ENCODE measurements at regions not wholly inside any gene's neighbourhood (a gene's known extent, or its start where the extent isn't known, plus 50 kb on each side); places are given as distances from the start of the nearest gene placed in this dataset.

DNA sequence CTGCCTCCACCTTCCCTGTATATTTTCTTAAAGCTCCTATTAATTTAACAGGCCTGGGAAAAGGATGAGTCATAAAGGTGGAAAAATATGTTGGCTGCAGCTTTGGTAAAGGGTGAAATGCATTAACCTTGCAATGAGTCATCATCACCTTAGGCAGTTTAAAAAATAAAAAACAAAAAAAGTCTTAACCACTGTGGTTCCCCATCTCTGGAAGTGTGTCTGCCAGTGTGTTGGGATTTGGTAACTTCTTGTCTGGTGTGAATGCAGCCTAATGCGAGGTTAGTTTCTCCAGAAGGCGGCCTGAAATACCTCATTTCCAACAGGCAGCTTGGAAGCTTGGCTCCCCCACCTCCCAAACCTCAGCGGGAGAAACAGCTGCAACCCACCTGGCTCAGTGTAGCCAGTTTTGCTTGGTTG, 265.3 kb upstream of the GAS1 start:
- Histone ChIP-seq H3K4me1 (peaks cover 0 to 14% (median 0%) of the 10 kb centered on the region in 3 donors), H3K27me3 (no peaks in the 10 kb centered on the region), H3K36me3 (no peaks in the 10 kb centered on the region), H3K27ac (no peak overlapping the region), H3K4me3 (no peak overlapping the region), H3K9me3 (no peaks in the 10 kb centered on the region)
- intact Hi-C loops (cut with DNase I): no loop called here
- TF ChIP-seq POLR2A (IDR thresholded peaks at IDR 0.05): no peak
- TF ChIP-seq, protein P1, sequence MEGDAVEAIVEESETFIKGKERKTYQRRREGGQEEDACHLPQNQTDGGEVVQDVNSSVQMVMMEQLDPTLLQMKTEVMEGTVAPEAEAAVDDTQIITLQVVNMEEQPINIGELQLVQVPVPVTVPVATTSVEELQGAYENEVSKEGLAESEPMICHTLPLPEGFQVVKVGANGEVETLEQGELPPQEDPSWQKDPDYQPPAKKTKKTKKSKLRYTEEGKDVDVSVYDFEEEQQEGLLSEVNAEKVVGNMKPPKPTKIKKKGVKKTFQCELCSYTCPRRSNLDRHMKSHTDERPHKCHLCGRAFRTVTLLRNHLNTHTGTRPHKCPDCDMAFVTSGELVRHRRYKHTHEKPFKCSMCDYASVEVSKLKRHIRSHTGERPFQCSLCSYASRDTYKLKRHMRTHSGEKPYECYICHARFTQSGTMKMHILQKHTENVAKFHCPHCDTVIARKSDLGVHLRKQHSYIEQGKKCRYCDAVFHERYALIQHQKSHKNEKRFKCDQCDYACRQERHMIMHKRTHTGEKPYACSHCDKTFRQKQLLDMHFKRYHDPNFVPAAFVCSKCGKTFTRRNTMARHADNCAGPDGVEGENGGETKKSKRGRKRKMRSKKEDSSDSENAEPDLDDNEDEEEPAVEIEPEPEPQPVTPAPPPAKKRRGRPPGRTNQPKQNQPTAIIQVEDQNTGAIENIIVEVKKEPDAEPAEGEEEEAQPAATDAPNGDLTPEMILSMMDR (IDR thresholded peaks at IDR 0.05): no peak
- DNase-seq: no peak
- 51 to 54% methylated on average over 2 to 3 of the region's 3 CpGs for WGBS, 2 donors

DNA sequence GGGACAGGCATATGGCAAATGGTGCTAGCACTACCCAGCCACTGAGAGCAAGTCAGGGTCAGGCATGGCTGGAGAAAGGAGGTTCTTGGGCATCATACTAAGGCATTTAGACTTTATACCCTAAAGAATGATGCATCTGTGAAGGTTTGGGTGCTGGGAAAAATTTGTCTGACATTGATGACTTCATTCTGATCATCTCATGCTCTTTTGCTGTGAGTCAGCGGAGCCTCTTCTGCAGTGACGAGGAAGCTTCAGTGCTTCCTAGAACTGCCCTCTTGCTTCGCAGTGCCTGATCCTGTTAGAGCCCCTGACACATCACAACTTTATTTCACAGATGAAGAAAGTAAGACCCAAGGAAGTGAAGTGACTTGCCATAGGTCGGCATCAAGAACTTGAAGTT, 266.6 kb upstream of the GAS1 start:
- Histone ChIP-seq H3K27ac (no peak overlapping the region), H3K27me3 (no peaks in the 10 kb centered on the region), H3K4me1 (peaks cover 0 to 14% (median 0%) of the 10 kb centered on the region in 3 donors), H3K36me3 (no peaks in the 10 kb centered on the region), H3K9me3 (no peaks in the 10 kb centered on the region), H3K4me3 (no peak overlapping the region)
- no peak for DNase-seq
- TF ChIP-seq, protein P1 (IDR thresholded peaks at IDR 0.05): no peak
- TF ChIP-seq POLR2A (IDR thresholded peaks at IDR 0.05): no peak
- WGBS, 2 donors: 71 to 80% methylated on average over 4 of the region's 4 CpGs
- intact Hi-C loops (cut with DNase I): no loop called here

DNA sequence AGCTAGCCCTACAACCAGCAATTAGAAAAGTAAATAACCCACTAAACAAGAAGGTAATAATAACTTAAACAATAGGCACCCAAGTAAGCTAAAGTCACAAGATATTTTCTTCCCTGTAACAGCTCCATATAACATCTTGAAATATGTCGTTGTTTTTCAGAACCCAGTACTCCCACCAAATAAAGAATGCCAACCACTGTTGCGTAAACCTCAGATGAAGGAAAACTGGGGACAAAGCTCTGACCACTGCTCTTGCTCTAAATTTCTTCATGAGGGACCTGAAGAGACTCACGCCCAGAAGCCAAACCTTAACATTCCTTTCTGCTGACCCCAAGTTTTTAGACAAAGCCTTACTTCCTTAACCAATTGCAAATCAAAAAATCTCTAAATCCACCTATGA, 267.7 kb upstream of the GAS1 start:
- Histone ChIP-seq H3K9me3 (no peaks in the 10 kb centered on the region), H3K27me3 (no peaks in the 10 kb centered on the region), H3K27ac (no peak overlapping the region), H3K36me3 (no peaks in the 10 kb centered on the region), H3K4me1 (peaks cover 0 to 14% (median 0%) of the 10 kb centered on the region in 3 donors), H3K4me3 (no peak overlapping the region)
- WGBS, 2 donors: 89 to 92% methylated on average over 3 of the region's 3 CpGs
- TF ChIP-seq POLR2A (IDR thresholded peaks at IDR 0.05): no peak
- TF ChIP-seq, protein P1 (IDR thresholded peaks at IDR 0.05): no peak
- intact Hi-C loops (cut with DNase I): no loop called here
- no peak for DNase-seq

DNA sequence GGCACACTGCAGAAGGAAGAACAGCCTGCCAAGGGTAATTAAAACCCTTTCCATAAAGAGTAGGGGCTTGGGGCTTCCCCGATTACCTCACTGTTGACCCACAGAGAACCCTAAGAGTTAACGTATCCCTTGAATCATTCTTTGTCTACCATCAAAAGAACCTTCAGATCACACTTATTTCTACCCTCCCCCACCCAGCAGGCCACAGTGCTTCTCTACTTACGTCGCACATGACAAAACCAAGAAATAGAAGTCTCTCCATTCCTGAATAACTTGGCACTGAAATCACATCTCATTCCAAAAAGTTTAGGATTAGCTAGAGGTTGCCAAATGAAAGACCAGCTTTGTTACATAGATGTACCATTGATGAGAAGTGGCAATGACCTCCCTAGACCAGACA, 268.7 kb upstream of the GAS1 start:
- Histone ChIP-seq H3K9me3 (no peaks in the 10 kb centered on the region), H3K27ac (no peak overlapping the region), H3K4me1 (peaks cover 0 to 14% (median 0%) of the 10 kb centered on the region in 3 donors), H3K27me3 (no peaks in the 10 kb centered on the region), H3K4me3 (no peak overlapping the region), H3K36me3 (no peaks in the 10 kb centered on the region)
- TF ChIP-seq POLR2A (IDR thresholded peaks at IDR 0.05): no peak
- TF ChIP-seq, protein P1 (IDR thresholded peaks at IDR 0.05): no peak
- intact Hi-C loops (cut with DNase I): no loop called here
- WGBS, 2 donors: 58 to 84% methylated on average over 2 to 4 of the region's 4 CpGs
- no peak for DNase-seq

DNA sequence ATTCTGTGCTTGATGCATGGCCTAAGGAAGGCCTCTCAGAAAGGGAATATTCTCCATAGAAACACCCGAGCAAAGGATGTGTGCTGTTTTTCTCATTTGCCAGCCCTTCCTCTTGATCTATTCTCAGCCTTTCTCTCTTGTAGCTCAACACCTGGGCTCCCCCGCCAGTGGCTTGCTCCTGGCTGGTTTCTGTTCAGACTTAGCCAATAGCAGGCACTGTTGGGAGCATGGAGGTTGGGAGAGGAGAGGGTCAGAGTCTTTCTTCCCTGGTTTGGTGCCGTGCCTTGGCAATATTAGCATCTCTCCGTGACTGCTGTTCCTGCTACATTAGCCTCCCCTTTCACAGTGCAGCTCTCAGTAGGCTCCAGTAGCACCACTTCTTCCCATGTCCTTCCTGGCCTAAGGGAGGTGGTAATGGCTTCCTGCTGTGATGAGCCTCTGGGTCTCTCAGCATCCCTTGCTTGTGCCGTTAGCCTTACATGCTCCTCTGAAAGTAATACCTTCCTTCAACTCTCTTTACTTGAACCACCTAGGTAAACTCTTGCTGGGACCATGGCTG, 269.7 kb upstream of the GAS1 start:
- intact Hi-C loops (cut with DNase I): no loop called here
- Histone ChIP-seq H3K9me3 (no peaks in the 10 kb centered on the region), H3K4me1 (peaks cover 0 to 14% (median 0%) of the 10 kb centered on the region in 3 donors), H3K27me3 (no peaks in the 10 kb centered on the region), H3K27ac (no peak overlapping the region), H3K36me3 (no peaks in the 10 kb centered on the region), H3K4me3 (no peak overlapping the region)
- 67 to 94% methylated on average over 5 of the region's 5 CpGs for WGBS, 2 donors
- TF ChIP-seq, protein P1 (IDR thresholded peaks at IDR 0.05): no peak
- no peak for TF ChIP-seq POLR2A (IDR thresholded peaks at IDR 0.05)
- DNase-seq: no peak
